IPS-18c (cell line): ENCODE measurements at regions not wholly inside any gene's neighbourhood (a gene's known extent, or its start where the extent isn't known, plus 50 kb on each side); places are given as distances from the start of the nearest gene placed in this dataset.

Experiments used
- H3K4me3 ChIP-seq: 2 replicates; pipeline ENCODE4 v1.7.0; 2013; ENCODE audit warnings: low read depth, mild to moderate bottlenecking, low read length, moderate library complexity; ENCODE audit not compliant: insufficient read depth
- H3K9me3 ChIP-seq: one replicate; pipeline ENCODE4 v1.6.1; 2013; ENCODE audit warnings: mild to moderate bottlenecking, low read length, moderate library complexity; ENCODE audit not compliant: control insufficient read depth, insufficient read depth

GRCh38 chr11:44498089-44498871 lies 67.2 kb upstream of the CD82 start:
- H3K4me3 ChIP-seq = no peak overlapping the region
- H3K9me3 ChIP-seq = no peaks in the 10 kb centered on the region

GRCh38 chr11:44502506-44502905 lies 63.0 kb upstream of the CD82 start:
- Histone ChIP-seq H3K9me3 (no peaks in the 10 kb centered on the region), H3K4me3 (no peak overlapping the region)

GRCh38 chr11:44505581-44506054 lies 59.8 kb upstream of the CD82 start:
- H3K9me3 ChIP-seq = no peaks in the 10 kb centered on the region
- no peak overlapping the region for H3K4me3 ChIP-seq

- Histone ChIP-seq H3K9me3 (no peaks in the 10 kb centered on the region), H3K4me3 (no peak overlapping the region)
These were observed 59.0 kb upstream of the CD82 start for GRCh38 chr11:44506375-44507016.

GRCh38 chr11:44507491-44507890 lies 58.0 kb upstream of the CD82 start:
- no peaks in the 10 kb centered on the region for H3K9me3 ChIP-seq
- no peak overlapping the region for H3K4me3 ChIP-seq

GRCh38 chr11:44507896-44508445 lies 57.5 kb upstream of the CD82 start:
- H3K9me3 ChIP-seq = no peaks in the 10 kb centered on the region

GRCh38 chr11:44509296-44509695 lies 56.2 kb upstream of the CD82 start:
- no peaks in the 10 kb centered on the region for H3K9me3 ChIP-seq
- H3K4me3 ChIP-seq = no peak overlapping the region

More at GRCh38 chr11:44507896-44508445, 57.5 kb upstream of the CD82 start:
- no peak overlapping the region for H3K4me3 ChIP-seq

GRCh38 chr11:44510372-44510771 lies 55.1 kb upstream of the CD82 start:
- no peak overlapping the region for H3K4me3 ChIP-seq
- H3K9me3 ChIP-seq = no peaks in the 10 kb centered on the region

GRCh38 chr11:44512818-44513217 lies 52.6 kb upstream of the CD82 start:
- H3K4me3 ChIP-seq = no peak overlapping the region
- no peaks in the 10 kb centered on the region for H3K9me3 ChIP-seq

- H3K4me3 ChIP-seq = no peak overlapping the region
- H3K9me3 ChIP-seq = peaks cover 2% of the 10 kb centered on the region
These were observed 50.4 kb upstream of the CD82 start for GRCh38 chr11:44515048-44515447.
